ENCODE measurements at regions not wholly inside any gene's neighbourhood (a gene's known extent, or its start where the extent isn't known, plus 50 kb on each side); places are given as distances from the start of the nearest gene placed in this dataset.

GRCh38 chr13:24050292-24050711, 110.2 kb upstream of the SPATA13 start:
- DNase-seq (ENCODE audit: low spot score), result no peak

- no peak for DNase-seq (ENCODE audit: low spot score)
Measured at GRCh38 chr13:24050796-24051715, 109.5 kb upstream of the SPATA13 start.

- no peak for DNase-seq (ENCODE audit: low spot score)
Measured at GRCh38 chr13:24052547-24053518, 107.7 kb upstream of the SPATA13 start.

- peak; percentile 69 for DNase-seq (ENCODE audit: low spot score)
Measured at GRCh38 chr13:24053519-24054251, 106.8 kb upstream of the SPATA13 start.

- DNase-seq (ENCODE audit: low spot score), result no peak
Measured at GRCh38 chr13:24056616-24057137, 103.8 kb upstream of the SPATA13 start.

- no peak for DNase-seq (ENCODE audit: low spot score)
Measured at GRCh38 chr13:24060993-24061392, 99.5 kb upstream of the SPATA13 start.

GRCh38 chr13:24063281-24063877, 97.1 kb upstream of the SPATA13 start:
- no peak for DNase-seq (ENCODE audit: low spot score)

GRCh38 chr13:24064371-24064770, 96.1 kb upstream of the SPATA13 start:
- DNase-seq (ENCODE audit: low spot score), result no peak

GRCh38 chr13:24065176-24065575, 95.3 kb upstream of the SPATA13 start:
- no peak for DNase-seq (ENCODE audit: low spot score)

- DNase-seq (ENCODE audit: low spot score), result no peak
Measured at GRCh38 chr13:24066405-24067295, 93.9 kb upstream of the SPATA13 start.

- no peak for DNase-seq (ENCODE audit: low spot score)
Measured at GRCh38 chr13:24068472-24068871, 92.0 kb upstream of the SPATA13 start.

GRCh38 chr13:24071016-24071415, 89.5 kb upstream of the SPATA13 start:
- no peak for DNase-seq (ENCODE audit: low spot score)

GRCh38 chr13:24071423-24072075, 89.0 kb upstream of the SPATA13 start:
- DNase-seq (ENCODE audit: low spot score), result no peak

GRCh38 chr13:24073657-24074056, 86.9 kb upstream of the SPATA13 start:
- no peak for DNase-seq (ENCODE audit: low spot score)

- no peak for DNase-seq (ENCODE audit: low spot score)
Measured at GRCh38 chr13:24074678-24075077, 85.8 kb upstream of the SPATA13 start.

- no peak for DNase-seq (ENCODE audit: low spot score)
Measured at GRCh38 chr13:24075137-24075975, 85.2 kb upstream of the SPATA13 start.

GRCh38 chr13:24076109-24076508, 84.4 kb upstream of the SPATA13 start:
- DNase-seq (ENCODE audit: low spot score), result no peak

GRCh38 chr13:24076636-24077035, 83.9 kb upstream of the SPATA13 start:
- DNase-seq (ENCODE audit: low spot score), result no peak

Data from SK-N-DZ (cell line).